GM12892 (cell line): ENCODE measurements at regions not wholly inside any gene's neighbourhood (a gene's known extent, or its start where the extent isn't known, plus 50 kb on each side); places are given as distances from the start of the nearest gene placed in this dataset.

Source experiments
- POLR2A ChIP-seq: IDR thresholded peaks from 2 replicates; pipeline ENCODE4 v1.6.1; 2011; ENCODE audit warnings: low read depth, low read length, control low read depth
- TAF1 ChIP-seq: IDR thresholded peaks from 2 replicates; pipeline ENCODE4 v1.6.1; 2011; ENCODE audit warnings: low read depth, mild to moderate bottlenecking, control low read depth, low read length, borderline replicate concordance

GRCh38 chr7:12475362-12476063, 71.8 kb upstream of the VWDE start:
- TF ChIP-seq POLR2A: no peak
- TF ChIP-seq TAF1: no peak
